Hindlimb muscle (tissue), 1 donor: ENCODE measurements at regions not wholly inside any gene's neighbourhood (a gene's known extent, or its start where the extent isn't known, plus 50 kb on each side); places are given as distances from the start of the nearest gene placed in this dataset.

Experiments
- DNase-seq: peaks from one replicate; pipeline ENCODE4 v3.0.0-alpha.2; 2013

- no peak for DNase-seq
Measured at GRCh38 chr13:71962126-71962525, 95.1 kb upstream of the DACH1 start.

- no peak for DNase-seq
Measured at GRCh38 chr13:71949441-71949840, 82.4 kb upstream of the DACH1 start.

GRCh38 chr13:71939186-71939585 is 72.2 kb upstream of the DACH1 start:
- no peak for DNase-seq

GRCh38 chr13:71935166-71935840 is 68.3 kb upstream of the DACH1 start:
- DNase-seq: no peak

- DNase-seq: no peak
Measured at GRCh38 chr13:71924931-71925330, 57.9 kb upstream of the DACH1 start.

- DNase-seq: no peak
Measured at GRCh38 chr13:71922194-71922593, 55.2 kb upstream of the DACH1 start.
